Stimulated activated CD8-positive, alpha-beta memory T cell treated with anti-CD3 and anti-CD28 coated beads, Interleukin-4, amount 100 ng/mL, for 48 hours (primary cell): ENCODE measurements at regions not wholly inside any gene's neighbourhood (a gene's known extent, or its start where the extent isn't known, plus 50 kb on each side); places are given as distances from the start of the nearest gene placed in this dataset.
A peak's percentile ranks its signal among the peaks of the same experiment; 100 is the strongest.
"Not testable (repeated sequence)": the region's sequence is repeated elsewhere in the genome, so short reads cannot be mapped to it uniquely, and the experiment has no call there.

Experiments used
- DNase-seq: peaks from one replicate; pipeline ENCODE4 v3.0.0-alpha.2; 2020

- no peak for DNase-seq
Measured at GRCh38 chr11:45754741-45755140, 50.2 kb upstream of the SLC35C1 start.

GRCh38 chr11:45754261-45754709, 50.7 kb upstream of the SLC35C1 start:
- DNase-seq, result no peak

- no peak for DNase-seq
Measured at GRCh38 chr11:45752106-45752505, 52.8 kb upstream of the SLC35C1 start.

- no peak for DNase-seq
Measured at GRCh38 chr11:45751430-45751829, 53.5 kb upstream of the SLC35C1 start.

- no peak for DNase-seq
Measured at GRCh38 chr11:45750439-45750838, 54.5 kb upstream of the SLC35C1 start.

GRCh38 chr11:45748801-45749200, 56.1 kb upstream of the SLC35C1 start:
- no peak for DNase-seq

- no peak for DNase-seq
Measured at GRCh38 chr11:45745065-45745811, 59.7 kb upstream of the SLC35C1 start.

- DNase-seq, result no peak
Measured at GRCh38 chr11:45743556-45744468, 61.1 kb upstream of the SLC35C1 start.

GRCh38 chr11:45741582-45741981, 63.4 kb upstream of the SLC35C1 start:
- no peak for DNase-seq

- no peak for DNase-seq
Measured at GRCh38 chr11:45741032-45741431, 63.9 kb upstream of the SLC35C1 start.

- no peak for DNase-seq
Measured at GRCh38 chr11:45739866-45740265, 65.1 kb upstream of the SLC35C1 start.

- not testable (repeated sequence) for DNase-seq
Measured at GRCh38 chr11:45739071-45739470, 65.9 kb upstream of the SLC35C1 start.

GRCh38 chr11:45738194-45738593, 66.8 kb upstream of the SLC35C1 start:
- not testable (repeated sequence) for DNase-seq

- DNase-seq, result no peak
Measured at GRCh38 chr11:45737056-45737455, 67.9 kb upstream of the SLC35C1 start.

GRCh38 chr11:45736424-45736823, 68.5 kb upstream of the SLC35C1 start:
- no peak for DNase-seq

- no peak for DNase-seq
Measured at GRCh38 chr11:45733176-45733575, 67.8 kb upstream of the CHST1 start.

- no peak for DNase-seq
Measured at GRCh38 chr11:45732343-45732742, 66.9 kb upstream of the CHST1 start.

- not testable (repeated sequence) for DNase-seq
Measured at GRCh38 chr11:45731171-45731570, 65.7 kb upstream of the CHST1 start.

GRCh38 chr11:45730014-45730413, 64.6 kb upstream of the CHST1 start:
- no peak for DNase-seq

- DNase-seq, result no peak
Measured at GRCh38 chr11:45726493-45727054, 61.2 kb upstream of the CHST1 start.

GRCh38 chr11:45725776-45726492, 60.5 kb upstream of the CHST1 start:
- peak; percentile 28 for DNase-seq

GRCh38 chr11:45725121-45725520, 59.7 kb upstream of the CHST1 start:
- DNase-seq, result no peak

- DNase-seq, result no peak
Measured at GRCh38 chr11:45724153-45724552, 58.7 kb upstream of the CHST1 start.
